ENCODE measurements at regions not wholly inside any gene's neighbourhood (a gene's known extent, or its start where the extent isn't known, plus 50 kb on each side); places are given as distances from the start of the nearest gene placed in this dataset.
"Not testable (repeated sequence)": the region's sequence is repeated elsewhere in the genome, so short reads cannot be mapped to it uniquely, and the experiment has no call there.

DNA sequence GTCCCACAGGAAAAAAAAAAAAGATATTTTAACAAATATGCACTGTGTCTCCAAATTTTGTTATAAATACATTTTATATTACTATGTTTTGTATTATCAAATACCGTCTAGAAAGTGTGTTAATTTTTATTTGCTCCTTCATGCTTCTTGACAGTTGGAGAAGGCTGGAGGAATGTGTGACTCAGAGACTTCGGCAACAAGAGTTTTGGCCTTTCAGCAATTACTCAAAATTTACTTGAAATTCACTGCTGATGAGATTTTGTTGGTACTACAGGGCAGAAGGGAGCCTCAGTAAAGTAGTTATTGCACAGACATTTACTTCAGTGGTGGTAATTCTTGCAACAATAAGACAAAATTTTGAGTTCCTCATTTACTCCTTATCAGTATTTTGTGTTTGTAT, 2164.0 kb downstream of the PCDH7 start:
- no peak for DNase-seq

DNA sequence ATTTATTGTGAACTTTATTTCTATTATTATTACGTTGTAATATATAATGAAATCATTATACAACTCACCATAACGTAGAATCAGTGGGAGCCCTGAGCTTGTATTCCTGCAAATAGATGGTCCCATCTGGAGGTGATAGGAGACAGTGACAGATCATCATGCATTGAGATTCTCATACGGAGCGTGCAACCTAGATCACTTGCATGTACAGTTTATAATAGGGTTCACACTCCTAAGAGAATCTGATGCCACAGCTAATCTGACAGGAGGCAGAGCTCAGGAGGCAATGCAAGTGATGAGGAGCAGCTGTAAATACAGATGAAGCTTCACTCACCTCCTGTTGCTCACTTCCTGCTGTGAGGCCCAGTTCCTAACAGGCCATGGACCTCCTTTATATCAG, 2170.2 kb downstream of the PCDH7 start:
- DNase-seq, result no peak

DNA sequence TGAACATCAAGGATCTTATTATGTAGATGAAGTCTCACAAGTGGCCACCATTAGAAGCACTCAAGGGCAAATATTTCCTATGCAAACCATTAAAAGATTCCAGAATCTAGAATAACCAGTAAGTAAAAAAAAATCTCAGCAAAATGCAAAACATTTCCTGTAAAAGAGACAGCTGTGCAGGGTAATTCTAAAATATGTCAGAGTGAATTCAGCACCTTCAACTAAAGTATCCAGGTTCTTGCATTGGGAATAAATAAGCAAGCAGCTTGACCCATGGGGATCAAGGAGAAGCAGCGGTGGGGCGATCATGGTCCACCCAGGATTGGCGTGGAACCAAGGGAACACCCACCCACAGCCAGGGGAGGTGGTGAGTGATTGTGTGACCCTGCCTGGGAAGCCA, 2188.9 kb downstream of the PCDH7 start:
- DNase-seq, result no peak

DNA sequence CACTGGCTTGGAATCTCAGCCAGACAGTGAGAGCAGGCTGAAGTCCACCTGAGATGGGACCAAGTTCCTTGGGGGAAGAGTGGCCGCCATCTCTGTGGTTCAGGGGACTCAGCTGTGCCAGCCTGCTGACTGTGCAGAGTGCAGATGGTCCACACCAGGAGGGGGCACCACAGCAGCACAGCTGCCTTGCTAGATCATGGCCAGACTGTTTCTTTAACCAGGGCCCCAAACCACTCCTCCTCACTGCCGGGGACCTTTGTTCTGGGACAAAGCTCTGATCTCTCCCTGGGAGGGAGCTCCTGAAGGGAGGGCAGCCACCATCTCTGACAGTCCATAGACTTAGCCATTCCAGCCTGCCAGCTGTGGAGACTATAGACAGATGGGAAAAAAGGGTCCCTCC, 2189.6 kb downstream of the PCDH7 start:
- no peak for DNase-seq

DNA sequence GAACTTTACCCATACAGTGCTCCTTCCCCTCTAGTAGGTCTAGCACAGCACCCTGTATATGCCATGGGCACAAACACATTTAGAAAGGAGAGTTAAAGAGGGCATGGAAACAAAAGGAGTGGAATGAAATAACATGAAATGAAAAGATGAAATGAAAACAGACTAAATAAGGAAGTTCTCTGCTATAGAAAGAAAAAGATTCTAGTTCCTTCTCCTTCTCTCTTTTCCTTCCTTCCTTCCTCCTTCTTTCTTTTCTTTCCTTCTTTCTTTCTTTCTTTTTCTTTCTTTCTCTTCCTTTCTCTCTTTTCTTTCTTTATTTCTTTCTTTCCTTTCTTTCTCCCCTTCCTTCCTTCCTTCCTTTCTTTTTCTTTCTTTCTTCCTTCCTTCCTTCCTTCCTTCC, 2197.4 kb downstream of the PCDH7 start:
- no peak for DNase-seq

DNA sequence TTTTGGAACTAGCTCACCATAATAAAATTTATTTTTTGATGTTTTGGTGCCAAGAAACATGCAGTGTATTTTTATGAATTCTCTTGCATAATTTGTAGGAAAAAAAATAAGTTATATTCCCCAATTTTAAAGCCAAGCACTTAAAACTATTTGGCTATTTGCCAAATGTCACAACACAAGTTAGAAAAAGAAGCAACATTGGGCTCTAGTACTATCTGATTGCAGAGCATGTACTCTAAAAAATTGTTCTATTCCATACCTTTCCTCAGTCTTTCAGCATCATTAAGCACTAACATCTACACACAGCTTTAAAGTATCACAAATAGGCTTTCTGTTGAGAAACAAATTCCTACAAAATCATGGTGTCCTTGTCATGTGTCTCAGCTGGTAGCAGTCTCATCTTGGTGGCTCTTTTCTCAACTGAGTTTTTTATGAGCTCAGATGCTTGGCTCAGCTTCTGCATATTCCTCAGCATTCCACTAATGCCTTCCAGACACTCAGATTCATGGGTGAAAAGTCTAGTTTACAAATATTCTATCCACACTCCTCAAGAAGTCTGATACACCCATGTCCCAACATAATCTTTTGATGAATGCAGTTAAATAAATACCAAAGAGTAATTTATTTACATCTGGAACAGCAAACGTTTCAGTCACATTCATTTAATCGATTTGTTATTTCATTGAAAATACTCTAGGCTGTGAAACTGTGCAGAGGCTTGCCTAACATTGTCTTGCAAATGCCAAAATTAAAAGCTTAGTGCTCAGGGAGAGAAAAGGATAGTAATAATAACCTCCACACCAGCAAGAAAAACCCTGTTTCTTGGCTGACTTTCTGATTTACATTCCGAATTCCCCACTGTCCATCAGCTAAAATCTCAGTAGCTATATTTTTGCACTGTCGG, 2209.9 kb downstream of the PCDH7 start:
- peak; percentile 1 for DNase-seq

DNA sequence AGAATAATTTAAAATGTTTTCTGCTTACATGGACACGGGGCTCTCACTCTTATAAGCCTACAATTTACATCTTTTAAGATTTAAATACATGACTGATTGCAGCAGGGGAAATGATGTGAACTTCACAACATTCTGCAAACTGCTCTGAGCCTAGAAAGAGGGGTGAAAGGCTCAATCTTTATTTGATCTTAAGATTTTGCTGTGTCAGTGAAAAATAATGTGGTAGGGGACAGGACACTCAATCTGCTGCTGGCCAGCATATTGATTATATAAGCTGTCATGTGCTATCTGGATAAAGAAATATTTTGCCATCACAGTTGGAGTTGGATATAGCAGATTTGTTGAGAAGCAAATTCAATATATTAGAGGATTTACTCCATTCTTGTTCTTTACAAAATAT, 2210.5 kb downstream of the PCDH7 start:
- no peak for DNase-seq

DNA sequence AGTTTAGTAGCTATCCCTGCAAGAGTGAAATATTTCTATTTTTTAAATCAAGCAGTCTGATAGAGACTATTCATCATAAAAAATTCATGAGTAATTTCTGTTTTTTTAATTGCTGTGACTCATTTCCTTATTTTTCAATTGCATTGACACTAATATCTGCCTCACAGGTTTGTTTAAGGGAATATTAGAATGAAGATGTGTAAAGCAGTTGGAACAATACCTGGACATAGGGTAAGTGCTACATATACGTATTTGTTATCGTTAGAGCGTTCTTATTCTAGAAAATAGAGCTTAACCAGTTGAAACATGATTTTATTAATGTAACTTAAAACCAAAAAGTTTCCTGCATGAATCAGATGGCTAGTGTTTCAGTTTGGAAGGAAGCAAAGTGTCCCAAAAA, 2211.3 kb downstream of the PCDH7 start:
- no peak for DNase-seq

DNA sequence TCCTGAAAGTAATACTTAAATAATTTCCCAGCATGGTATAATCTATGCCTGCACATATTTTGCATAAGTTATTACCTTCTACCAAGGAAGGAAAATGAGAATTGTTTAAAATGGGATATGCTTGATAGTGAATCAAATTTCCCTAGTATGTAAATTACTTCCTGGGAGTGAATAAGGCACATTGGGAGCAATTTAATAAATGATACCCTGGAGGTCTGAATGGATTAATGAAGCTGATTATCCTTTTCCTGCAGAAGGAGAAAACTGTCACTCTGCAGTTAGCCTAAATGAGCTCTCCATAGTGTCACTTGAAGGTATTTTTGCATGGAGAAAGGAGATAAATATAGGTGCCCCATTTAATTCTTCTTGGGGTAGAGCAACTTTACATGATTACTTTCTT, 2212.0 kb downstream of the PCDH7 start:
- DNase-seq, result no peak

DNA sequence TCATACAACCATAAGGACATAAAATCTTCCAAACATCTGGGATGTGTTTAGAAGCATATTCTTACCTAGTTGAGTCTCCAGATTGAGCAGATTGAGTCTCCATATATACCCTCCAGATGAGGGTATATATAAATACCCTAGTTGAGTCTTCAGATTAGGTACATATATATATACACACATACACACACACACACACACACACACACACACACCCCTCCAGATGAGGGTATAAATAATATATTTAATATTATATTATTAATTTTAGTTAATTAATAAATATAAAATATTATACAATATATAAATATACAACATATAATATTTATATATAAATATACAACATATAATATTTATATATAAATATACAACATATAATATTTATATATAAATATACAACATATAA, 2219.1 kb downstream of the PCDH7 start:
- not testable (repeated sequence) for DNase-seq

DNA sequence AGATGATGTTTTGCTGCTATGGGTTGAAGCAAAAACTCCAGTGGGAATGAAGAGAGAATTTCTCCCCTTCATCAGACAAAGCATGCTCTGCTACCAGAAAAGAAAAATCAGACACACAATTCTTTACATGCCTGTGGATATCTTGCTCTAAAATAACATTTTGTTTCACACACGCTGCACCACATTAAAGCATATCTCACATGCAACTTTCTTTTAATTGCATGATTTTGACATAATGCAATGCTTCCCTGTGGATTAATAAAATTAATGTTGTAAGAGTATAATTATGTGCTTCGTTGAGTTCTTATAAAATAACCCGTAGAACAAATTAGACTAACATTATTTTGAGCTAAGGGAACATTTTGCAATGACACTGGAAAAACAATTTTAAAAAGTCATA, 2230.7 kb downstream of the PCDH7 start:
- DNase-seq, result no peak

DNA sequence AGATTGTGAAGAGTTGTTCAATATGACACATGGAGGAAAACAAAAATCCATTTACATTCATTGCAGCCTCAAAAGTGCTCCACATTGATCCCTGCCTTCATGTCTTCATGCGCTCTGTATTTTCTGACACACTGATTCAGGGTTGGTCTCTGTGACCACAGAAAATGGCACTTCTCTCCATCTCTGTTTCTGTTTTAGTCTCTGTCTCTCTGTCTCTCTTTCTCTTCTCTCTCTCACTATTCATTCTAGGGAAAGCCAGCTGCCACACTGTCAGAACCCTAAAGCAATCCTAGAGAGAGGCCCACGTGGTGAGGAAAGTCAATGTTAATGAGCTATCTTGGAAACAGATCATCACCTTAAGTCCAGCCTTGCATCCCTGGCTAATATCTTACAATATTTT, 2238.4 kb downstream of the PCDH7 start:
- DNase-seq, result no peak

DNA sequence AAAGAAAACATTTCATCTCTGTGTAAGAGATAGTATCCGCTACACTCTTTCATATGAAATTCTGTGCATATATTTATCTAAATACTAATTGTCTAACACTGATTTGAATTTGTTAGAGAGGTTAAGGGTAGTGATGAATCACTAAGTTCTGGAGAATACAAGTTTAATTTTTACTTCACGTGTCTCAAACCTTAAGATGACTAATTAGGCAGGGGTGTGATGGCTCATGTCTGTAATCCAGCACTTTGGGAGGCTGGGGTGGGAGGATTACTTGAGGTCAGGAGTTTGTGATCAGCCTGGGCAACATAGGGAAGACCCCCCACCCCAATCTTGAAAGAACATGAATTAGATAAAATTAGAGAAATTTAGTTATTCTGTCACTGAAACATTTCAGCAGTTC, 2241.9 kb downstream of the PCDH7 start:
- DNase-seq, result no peak

DNA sequence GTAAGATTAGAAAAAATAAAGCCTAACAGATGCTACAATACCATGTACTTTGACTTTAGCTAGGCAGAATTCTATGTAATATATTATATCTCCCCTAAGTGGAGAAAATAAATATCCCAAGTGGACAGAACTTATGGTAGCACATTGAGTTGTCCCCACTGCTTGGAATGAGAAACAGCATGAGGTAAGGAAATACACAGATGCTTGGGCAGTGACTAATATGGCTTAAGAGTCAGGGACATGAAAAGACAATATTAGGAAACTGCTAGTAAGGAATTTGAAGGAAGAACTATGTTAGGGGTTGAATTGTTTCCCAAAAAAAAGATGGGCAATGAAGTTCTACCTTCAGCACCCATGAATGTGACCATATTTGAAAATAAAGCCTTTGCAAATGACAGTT, 2265.1 kb downstream of the PCDH7 start:
- DNase-seq, result no peak

DNA sequence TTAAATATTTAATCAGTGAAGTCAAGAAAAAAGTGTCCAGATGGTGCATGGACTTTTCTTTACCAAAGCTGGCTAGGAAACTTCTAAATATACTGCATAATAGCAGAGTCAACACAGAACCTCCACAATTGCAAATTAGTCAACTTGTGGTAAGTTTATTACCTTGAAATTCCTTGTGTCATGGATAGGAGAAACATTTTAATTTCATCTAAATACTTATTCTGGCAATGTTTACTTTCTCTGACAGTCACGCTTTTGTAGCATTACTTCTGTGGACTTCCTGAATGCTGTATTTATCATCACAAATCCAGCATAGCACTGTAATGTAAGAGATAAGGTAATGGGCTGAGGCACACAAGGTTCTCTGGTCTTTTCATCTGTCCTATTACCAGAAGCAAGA, 2266.1 kb downstream of the PCDH7 start:
- no peak for DNase-seq

DNA sequence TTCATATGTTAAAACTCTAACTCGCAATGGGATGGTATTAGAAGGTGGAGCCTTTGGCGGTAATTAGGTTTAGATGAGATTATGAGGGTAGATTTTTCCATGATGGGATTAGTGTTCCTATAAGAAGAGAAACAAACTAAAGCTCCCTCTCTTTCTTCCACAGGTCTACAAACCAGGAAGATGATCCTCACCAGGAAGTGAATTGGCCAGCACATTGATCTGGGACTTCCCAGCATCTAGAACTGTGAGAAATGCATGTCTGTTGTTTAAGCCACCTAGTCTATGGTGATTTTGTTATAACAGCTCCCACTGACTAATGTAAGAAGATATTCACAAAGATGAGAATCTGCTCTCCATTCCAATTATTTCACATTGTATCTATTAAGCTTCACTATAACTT, 2266.9 kb downstream of the PCDH7 start:
- no peak for DNase-seq

DNA sequence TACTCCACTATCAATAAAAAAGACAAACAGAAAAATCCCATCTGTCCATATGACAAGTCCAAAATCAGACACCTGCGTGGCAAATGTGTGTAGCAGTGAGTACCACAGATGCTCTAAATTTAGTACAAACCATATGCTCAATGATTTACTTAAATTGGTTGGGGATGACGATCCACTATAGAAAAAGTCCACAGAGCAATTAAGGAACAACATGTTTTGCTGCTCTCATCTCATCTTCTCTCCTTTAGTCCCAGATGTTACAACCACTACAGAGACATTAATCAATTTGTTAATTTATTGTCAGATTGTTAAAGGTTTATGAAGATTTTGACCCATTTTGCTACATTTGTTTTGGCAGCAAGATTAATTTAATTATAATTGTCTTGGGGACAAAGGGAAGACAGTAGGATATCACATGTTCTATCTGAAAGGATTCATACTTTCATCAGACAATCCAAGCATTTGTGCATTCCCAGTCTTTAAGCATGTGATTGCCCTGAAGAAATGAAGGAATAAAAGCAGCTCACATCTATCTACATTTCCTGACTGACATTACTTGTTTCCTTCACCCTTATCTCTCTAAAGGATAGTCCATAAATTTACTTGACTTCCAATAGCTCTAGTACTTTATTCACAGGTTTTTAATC, 2268.1 kb downstream of the PCDH7 start:
- no peak for DNase-seq

DNA sequence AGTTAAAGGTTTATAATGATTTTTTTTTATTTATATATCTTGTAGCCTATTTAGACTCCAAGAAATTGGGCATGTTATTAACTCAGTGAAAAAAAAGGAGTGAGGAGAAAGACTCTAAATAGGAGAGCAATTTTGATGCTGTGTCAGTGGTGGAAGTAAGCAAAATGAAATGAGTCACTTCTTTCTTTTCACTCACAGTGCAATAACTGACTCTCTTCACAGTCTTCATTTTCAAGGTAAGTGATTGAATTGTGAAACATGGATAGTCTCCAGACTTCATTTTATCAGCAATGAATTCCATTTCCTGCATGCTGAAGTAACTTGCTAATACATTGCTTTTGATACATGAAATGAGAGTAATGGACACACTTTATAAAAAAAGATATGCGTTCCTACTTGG, 2271.5 kb downstream of the PCDH7 start:
- DNase-seq, result no peak

DNA sequence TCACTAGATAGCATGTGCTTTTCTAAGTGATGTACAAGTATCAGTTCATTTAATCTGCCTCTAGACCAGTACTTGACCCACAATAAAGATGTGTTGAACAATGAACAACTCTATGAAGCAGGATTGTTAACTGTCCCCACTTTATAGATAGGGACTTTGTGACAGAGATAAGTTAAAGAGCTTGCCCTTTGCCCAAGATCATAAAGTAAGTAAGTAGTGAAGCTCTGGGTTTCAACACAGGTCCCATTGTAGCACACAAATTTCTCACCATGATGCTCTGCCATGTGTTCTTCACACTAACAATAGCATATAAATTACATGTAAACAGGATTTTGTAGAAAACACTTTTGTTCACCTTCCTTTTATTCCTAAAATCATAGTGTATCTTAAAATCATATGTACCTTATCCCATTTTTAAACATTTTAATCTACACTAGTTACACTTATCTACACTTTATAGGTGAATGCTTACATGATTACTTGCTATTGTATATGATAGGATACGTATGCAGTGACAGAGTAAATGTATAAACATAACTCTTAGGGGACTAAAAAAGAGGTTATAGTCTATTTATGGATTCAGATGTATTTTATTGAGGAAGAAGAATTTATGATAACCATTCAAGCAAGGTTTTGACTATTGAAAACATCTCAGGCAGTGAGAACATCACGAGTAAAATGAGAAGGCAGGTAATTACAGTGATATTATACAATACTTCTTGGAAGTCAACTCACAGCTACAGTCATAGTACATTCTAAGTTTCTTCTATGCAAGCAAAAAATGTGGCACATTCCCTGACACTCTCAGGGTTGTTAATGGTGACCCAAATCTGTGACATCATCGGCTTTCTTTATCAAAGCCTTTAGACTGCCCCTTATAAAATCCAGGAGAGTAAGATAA, 2275.1 kb downstream of the PCDH7 start:
- DNase-seq, result no peak

DNA sequence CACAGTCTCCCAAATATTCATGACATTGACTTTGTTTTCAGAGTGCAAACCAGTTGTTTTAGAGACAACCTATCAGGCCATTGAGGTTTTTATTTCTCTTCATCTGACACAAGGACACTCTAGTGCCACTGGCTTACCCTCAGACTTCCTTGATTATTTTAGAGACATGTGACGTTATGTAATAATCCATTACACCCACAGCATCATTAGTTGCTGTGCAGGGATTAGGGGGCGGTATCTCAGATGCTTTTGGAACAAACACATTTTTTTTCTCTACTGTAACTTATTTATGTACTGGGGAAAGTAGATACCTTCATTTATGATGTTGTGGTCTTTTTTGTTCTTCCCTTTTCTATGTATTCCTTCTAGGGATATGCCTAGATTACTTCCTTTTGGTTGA, 2293.1 kb downstream of the PCDH7 start:
- no peak for DNase-seq

DNA sequence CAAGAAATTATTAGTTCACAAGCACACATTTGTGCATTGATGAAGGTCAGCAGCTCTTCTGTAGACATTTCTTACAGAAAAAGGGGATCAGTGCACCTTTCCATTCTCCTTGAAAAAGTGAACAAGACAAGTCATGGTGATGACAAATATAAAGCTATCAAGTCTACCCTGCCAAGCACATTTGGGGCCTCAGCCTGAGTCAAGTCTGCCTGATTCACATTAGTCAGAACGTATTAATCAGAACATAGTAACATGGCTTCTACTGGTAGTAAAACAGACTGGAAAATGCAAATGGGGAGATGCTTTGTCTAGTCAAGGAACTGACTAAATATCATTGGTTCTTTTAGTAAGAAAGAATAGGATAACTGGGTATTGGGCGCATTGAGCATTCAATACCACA, 2305.1 kb downstream of the PCDH7 start:
- no peak for DNase-seq

DNA sequence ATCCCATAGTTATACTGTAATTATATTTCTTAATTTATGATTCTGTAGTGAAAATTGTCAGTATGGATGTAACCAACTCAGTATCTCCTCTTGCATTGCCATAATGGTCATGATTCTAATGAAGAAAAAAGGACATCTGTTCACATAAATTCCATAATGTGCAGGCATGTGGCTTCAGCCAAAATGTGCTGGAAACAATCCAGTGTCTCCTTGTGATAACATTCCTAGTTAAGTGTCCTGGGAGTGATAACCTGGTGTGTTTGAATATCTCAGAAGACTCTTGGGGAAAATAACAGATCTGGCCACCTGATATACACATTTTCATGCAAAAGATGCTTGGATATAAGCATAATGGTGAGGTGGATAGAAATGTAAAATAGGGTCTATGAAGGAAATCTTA, 2309.8 kb downstream of the PCDH7 start:
- DNase-seq, result no peak

DNA sequence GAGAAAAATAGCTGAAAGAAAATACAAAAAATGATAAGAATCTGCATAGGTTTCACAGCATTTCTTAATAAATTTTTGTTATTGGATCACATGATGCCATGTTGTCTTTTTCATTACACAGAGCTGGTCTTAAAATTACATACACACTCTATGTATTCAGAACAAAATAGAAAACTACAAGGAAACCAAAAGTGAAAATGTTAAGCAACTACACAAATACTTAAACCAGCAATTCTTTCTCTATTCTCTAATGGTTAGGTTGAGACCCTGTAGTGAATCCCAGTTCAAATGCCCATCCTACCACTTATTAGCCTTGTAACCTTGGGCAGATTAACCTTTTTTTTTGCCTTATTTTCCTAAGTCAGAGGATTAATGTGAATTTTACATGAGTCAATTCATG, 2311.2 kb downstream of the PCDH7 start:
- DNase-seq, result no peak

Data from right kidney (tissue), 1 donor.